Aorta (tissue), 5 donors: ENCODE measurements at regions not wholly inside any gene's neighbourhood (a gene's known extent, or its start where the extent isn't known, plus 50 kb on each side); places are given as distances from the start of the nearest gene placed in this dataset.

Experiments
- ATAC-seq: fragments of 200-7000 bp; cut with Tn5 transposase; one replicate; pipeline ENCODE4 v1.9.1; 2022; ENCODE audit warnings: moderate library complexity; ENCODE audit not compliant: low FRiP score
- DNase-seq, 2 donors: peaks; one replicate each; pipeline ENCODE4 v3.0.0-alpha.2; 2020
- H3K27ac ChIP-seq, 2 donors: one replicate each; pipeline ENCODE4 v1.5.1; 2013; ENCODE audit warnings: low read length in 2 of 2, mild to moderate bottlenecking in 2 of 2, moderate library complexity in 2 of 2, control low read depth in 1 of 2, inconsistent platforms in 1 of 2, low read depth in 1 of 2
- H3K27me3 ChIP-seq, 2 donors: one replicate each; pipeline ENCODE4 v1.6.1; 2013; ENCODE audit warnings: control low read depth in 1 of 2, low read length in 1 of 2, mild to moderate bottlenecking in 1 of 2, moderate library complexity in 1 of 2; ENCODE audit not compliant: insufficient read depth in 2 of 2, control insufficient read depth in 1 of 2
- H3K36me3 ChIP-seq, 2 donors: one replicate each; pipeline ENCODE4 v1.6.1; 2013; ENCODE audit warnings: control low read depth in 1 of 2, low read length in 1 of 2, mild to moderate bottlenecking in 1 of 2; ENCODE audit not compliant: insufficient read depth in 2 of 2, control insufficient read depth in 1 of 2
- H3K4me1 ChIP-seq, 2 donors: one replicate each; pipeline ENCODE4 v1.6.1; 2013; ENCODE audit warnings: low read length in 2 of 2, control low read depth in 1 of 2, mild to moderate bottlenecking in 1 of 2, moderate library complexity in 1 of 2; ENCODE audit not compliant: insufficient read depth in 2 of 2, control insufficient read depth in 1 of 2
- H3K4me3 ChIP-seq, 2 donors: one replicate each; pipeline ENCODE4 v1.5.1; 2013; ENCODE audit warnings: low read length in 2 of 2, control low read depth in 1 of 2, mild to moderate bottlenecking in 1 of 2
- H3K9me3 ChIP-seq: one replicate; pipeline ENCODE4 v1.6.1; 2013; ENCODE audit warnings: mild to moderate bottlenecking, low read length; ENCODE audit not compliant: control insufficient read depth
- WGBS, 2 donors: extraction: QIAGEN DNeasy Blood & Tissue Kit; methylation state at CpG; one replicate each; pipeline ENCODE4 v1.1.7; 2013; 5-methylcytosine and 5-hydroxymethylcytosine counted together
- intact Hi-C, 2 donors: fragments of 100-400 bp; cut with DNase I; formaldehyde crosslinking; loops; one replicate each; pipeline versions ENCODE4 v1.14.2 to v1.15.0; 2022
- donor health status: healthy with polysubstance abuse.
- donor health status: Bipolar disorder and iron deficiency.
- donor health status: DM: no; HTN: no; CAD: no.
- donor health status: DM: no; HTN: no; CAD: no.
- donor health status: DM: yes; HTN: yes; CAD: no.

GRCh38 chr9:126017758-126018157 is 270.6 kb downstream of the PBX3 start:
- no peaks in the 10 kb centered on the region for H3K4me1 ChIP-seq
- H3K9me3 ChIP-seq: no peaks in the 10 kb centered on the region
- DNase-seq (no peak), ATAC-seq (no peak)
- WGBS, 2 donors: 93 to 99% methylated on average over 4 of the region's 4 CpGs
- intact Hi-C loops: no loop called here
- no peak overlapping the region for H3K27ac ChIP-seq
- H3K4me3 ChIP-seq: no peak overlapping the region
- H3K27me3 ChIP-seq: no peaks in the 10 kb centered on the region
- H3K36me3 ChIP-seq: no peaks in the 10 kb centered on the region

GRCh38 chr9:126020836-126021235 is 273.7 kb downstream of the PBX3 start:
- DNase-seq (peak; percentile 29 to 44), ATAC-seq (no peak)
- WGBS, 2 donors: 85 to 86% methylated on average over 15 of the region's 15 CpGs
- intact Hi-C loops: no loop called here
- H3K4me1 ChIP-seq: no peaks in the 10 kb centered on the region
- H3K9me3 ChIP-seq: no peaks in the 10 kb centered on the region
- H3K27ac ChIP-seq: no peak overlapping the region
- no peaks in the 10 kb centered on the region for H3K36me3 ChIP-seq
- no peak overlapping the region for H3K4me3 ChIP-seq
- no peaks in the 10 kb centered on the region for H3K27me3 ChIP-seq

GRCh38 chr9:126023962-126024361 is 276.8 kb downstream of the PBX3 start:
- H3K27me3 ChIP-seq: no peaks in the 10 kb centered on the region
- no peak overlapping the region for H3K27ac ChIP-seq
- peak in 1 of 2 donors; percentile 35 for DNase-seq
- intact Hi-C loops: no loop called here
- no peaks in the 10 kb centered on the region for H3K36me3 ChIP-seq
- ATAC-seq: no peak
- no peaks in the 10 kb centered on the region for H3K9me3 ChIP-seq
- H3K4me1 ChIP-seq: no peaks in the 10 kb centered on the region
- 94% methylated on average over 15 of the region's 15 CpGs for WGBS, 2 donors
- no peak overlapping the region for H3K4me3 ChIP-seq

- Histone ChIP-seq H3K4me3 (no peak overlapping the region), H3K27me3 (no peaks in the 10 kb centered on the region), H3K9me3 (no peaks in the 10 kb centered on the region), H3K27ac (no peak overlapping the region), H3K4me1 (no peaks in the 10 kb centered on the region), H3K36me3 (no peaks in the 10 kb centered on the region)
- DNase-seq (peak; percentile 30 to 68), ATAC-seq (no peak)
- WGBS, 2 donors: 76 to 81% methylated on average over 13 of the region's 13 CpGs
- intact Hi-C loops: no loop called here
These were observed 277.5 kb downstream of the PBX3 start for GRCh38 chr9:126024581-126025230.

GRCh38 chr9:126025991-126026390 is 278.8 kb downstream of the PBX3 start:
- Histone ChIP-seq H3K36me3 (no peaks in the 10 kb centered on the region), H3K4me3 (no peak overlapping the region), H3K4me1 (no peaks in the 10 kb centered on the region), H3K9me3 (no peaks in the 10 kb centered on the region), H3K27me3 (no peaks in the 10 kb centered on the region), H3K27ac (no peak overlapping the region)
- WGBS, 2 donors: 88 to 93% methylated on average over 5 of the region's 5 CpGs
- intact Hi-C loops: no loop called here
- no peak for ATAC-seq
- peak in 1 of 2 donors; percentile 21 for DNase-seq

GRCh38 chr9:126027566-126027965 is 280.4 kb downstream of the PBX3 start:
- Histone ChIP-seq H3K36me3 (no peaks in the 10 kb centered on the region), H3K27ac (no peak overlapping the region), H3K9me3 (no peaks in the 10 kb centered on the region), H3K27me3 (no peaks in the 10 kb centered on the region), H3K4me1 (no peaks in the 10 kb centered on the region), H3K4me3 (no peak overlapping the region)
- WGBS, 2 donors: 61 to 66% methylated on average over 5 of the region's 5 CpGs
- peak; percentile 32 to 51 for DNase-seq
- intact Hi-C loops: no loop called here
- no peak for ATAC-seq

GRCh38 chr9:126028746-126029145 is 281.6 kb downstream of the PBX3 start:
- WGBS, 2 donors: 90 to 92% methylated on average over 10 of the region's 10 CpGs

GRCh38 chr9:126030716-126031115 is 283.5 kb downstream of the PBX3 start:
- H3K27me3 ChIP-seq: no peaks in the 10 kb centered on the region
- H3K4me3 ChIP-seq: no peak overlapping the region
- H3K36me3 ChIP-seq: no peaks in the 10 kb centered on the region
- DNase-seq: peak in 1 of 2 donors; percentile 30
- ATAC-seq: no peak
- no peak overlapping the region for H3K27ac ChIP-seq
- WGBS, 2 donors: 68 to 78% methylated on average over 6 to 7 of the region's 7 CpGs
- no peaks in the 10 kb centered on the region for H3K9me3 ChIP-seq
- H3K4me1 ChIP-seq: no peaks in the 10 kb centered on the region
- intact Hi-C loops: no loop called here

More at GRCh38 chr9:126028746-126029145, 281.6 kb downstream of the PBX3 start:
- no peaks in the 10 kb centered on the region for H3K4me1 ChIP-seq
- no peak overlapping the region for H3K27ac ChIP-seq
- ATAC-seq: no peak
- H3K27me3 ChIP-seq: no peaks in the 10 kb centered on the region
- H3K36me3 ChIP-seq: no peaks in the 10 kb centered on the region
- no peak overlapping the region for H3K4me3 ChIP-seq
- no peaks in the 10 kb centered on the region for H3K9me3 ChIP-seq
- intact Hi-C loops: no loop called here
- DNase-seq: peak; percentile 26 to 38

- H3K4me1 ChIP-seq: no peaks in the 10 kb centered on the region
- intact Hi-C loops: no loop called here
- no peaks in the 10 kb centered on the region for H3K9me3 ChIP-seq
- H3K4me3 ChIP-seq: no peak overlapping the region
- no peak overlapping the region for H3K27ac ChIP-seq
- ATAC-seq (no peak), DNase-seq (peak; percentile 33 to 47)
- H3K36me3 ChIP-seq: no peaks in the 10 kb centered on the region
- 86% methylated on average over 9 of the region's 9 CpGs for WGBS, 2 donors
- no peaks in the 10 kb centered on the region for H3K27me3 ChIP-seq
These were observed 283.9 kb downstream of the PBX3 start for GRCh38 chr9:126031116-126031515.
